C4-2B (cell line): ENCODE measurements at regions not wholly inside any gene's neighbourhood (a gene's known extent, or its start where the extent isn't known, plus 50 kb on each side); places are given as distances from the start of the nearest gene placed in this dataset.

Experiments
- ZFX ChIP-seq: fragments of 450-650 bp; IDR thresholded peaks from 2 replicates; pipeline ENCODE4 v1.6.1; 2017
- TF ChIP-seq, protein P1 (sequence below): fragments of 450-650 bp; conservative IDR thresholded peaks from 2 replicates; pipeline ENCODE4 v1.5.1; 2017; ENCODE audit warnings: mild to moderate bottlenecking

DNA sequence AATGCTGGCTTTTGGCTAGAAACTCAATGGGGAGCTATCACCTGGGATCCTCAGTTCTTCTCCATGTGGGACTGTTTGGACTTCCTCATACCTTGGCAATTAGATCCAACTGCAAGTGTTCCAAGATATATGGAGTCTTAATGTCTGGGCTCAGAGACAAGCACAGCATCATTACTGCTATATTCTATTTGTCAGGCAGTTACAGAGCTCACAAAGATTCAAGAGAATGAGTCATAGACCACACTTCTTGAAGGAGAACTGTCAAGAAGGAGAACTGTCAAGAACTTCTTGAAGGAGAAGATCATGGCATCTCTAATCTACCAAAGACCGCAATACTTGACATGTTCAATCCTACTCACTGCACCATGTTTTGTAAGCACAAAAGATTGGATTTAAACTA is 106.8 kb upstream of the NREP start:
- TF ChIP-seq, protein P1, sequence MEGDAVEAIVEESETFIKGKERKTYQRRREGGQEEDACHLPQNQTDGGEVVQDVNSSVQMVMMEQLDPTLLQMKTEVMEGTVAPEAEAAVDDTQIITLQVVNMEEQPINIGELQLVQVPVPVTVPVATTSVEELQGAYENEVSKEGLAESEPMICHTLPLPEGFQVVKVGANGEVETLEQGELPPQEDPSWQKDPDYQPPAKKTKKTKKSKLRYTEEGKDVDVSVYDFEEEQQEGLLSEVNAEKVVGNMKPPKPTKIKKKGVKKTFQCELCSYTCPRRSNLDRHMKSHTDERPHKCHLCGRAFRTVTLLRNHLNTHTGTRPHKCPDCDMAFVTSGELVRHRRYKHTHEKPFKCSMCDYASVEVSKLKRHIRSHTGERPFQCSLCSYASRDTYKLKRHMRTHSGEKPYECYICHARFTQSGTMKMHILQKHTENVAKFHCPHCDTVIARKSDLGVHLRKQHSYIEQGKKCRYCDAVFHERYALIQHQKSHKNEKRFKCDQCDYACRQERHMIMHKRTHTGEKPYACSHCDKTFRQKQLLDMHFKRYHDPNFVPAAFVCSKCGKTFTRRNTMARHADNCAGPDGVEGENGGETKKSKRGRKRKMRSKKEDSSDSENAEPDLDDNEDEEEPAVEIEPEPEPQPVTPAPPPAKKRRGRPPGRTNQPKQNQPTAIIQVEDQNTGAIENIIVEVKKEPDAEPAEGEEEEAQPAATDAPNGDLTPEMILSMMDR, result no peak
- no peak for TF ChIP-seq ZFX
